ES-I3 (cell line): ENCODE measurements at regions not wholly inside any gene's neighbourhood (a gene's known extent, or its start where the extent isn't known, plus 50 kb on each side); places are given as distances from the start of the nearest gene placed in this dataset.
"Not testable (repeated sequence)": the region's sequence is repeated elsewhere in the genome, so short reads cannot be mapped to it uniquely, and the experiment has no call there.

ENCODE experiments used
- H3K36me3 ChIP-seq: 2 replicates; pipeline ENCODE4 v1.6.1; 2013; ENCODE audit warnings: mild to moderate bottlenecking, low read length, control low read depth, moderate library complexity; ENCODE audit not compliant: insufficient read depth
- H3K4me1 ChIP-seq: 2 replicates; pipeline ENCODE4 v1.6.1; 2013; ENCODE audit warnings: mild to moderate bottlenecking, control low read depth, low read length; ENCODE audit not compliant: insufficient read depth
- H3K9ac ChIP-seq: 2 replicates; pipeline ENCODE4 v1.6.1; 2013; ENCODE audit warnings: low read depth, mild to moderate bottlenecking, low read length, moderate library complexity
- H3K9me3 ChIP-seq: 2 replicates; pipeline ENCODE4 v1.6.1; 2013; ENCODE audit warnings: mild to moderate bottlenecking, low read length, moderate library complexity; ENCODE audit not compliant: control insufficient read depth, insufficient read depth

DNA sequence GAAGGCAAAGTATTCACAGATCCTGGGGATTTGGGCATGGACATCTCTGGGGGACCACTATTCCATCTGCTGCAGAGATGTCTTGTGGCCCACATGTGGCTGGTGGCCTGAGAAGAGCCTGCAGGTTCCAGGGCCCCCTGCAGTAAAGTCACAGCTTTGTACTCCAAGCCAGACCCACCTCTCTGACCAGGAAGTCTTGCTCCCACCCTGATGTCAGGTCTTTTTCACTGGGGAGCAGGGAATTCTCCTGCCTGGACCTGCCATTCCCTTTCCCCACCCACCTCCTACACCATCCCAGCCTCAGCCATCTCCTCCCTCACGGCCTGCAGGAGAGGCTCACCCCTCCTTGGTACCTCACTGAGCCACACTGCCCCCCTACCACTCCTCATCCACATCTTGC is 211.8 kb downstream of the SMAD2 start:
- Histone ChIP-seq H3K4me1 (no peaks in the 10 kb centered on the region), H3K9me3 (no peaks in the 10 kb centered on the region), H3K9ac (no peak overlapping the region), H3K36me3 (no peaks in the 10 kb centered on the region)

DNA sequence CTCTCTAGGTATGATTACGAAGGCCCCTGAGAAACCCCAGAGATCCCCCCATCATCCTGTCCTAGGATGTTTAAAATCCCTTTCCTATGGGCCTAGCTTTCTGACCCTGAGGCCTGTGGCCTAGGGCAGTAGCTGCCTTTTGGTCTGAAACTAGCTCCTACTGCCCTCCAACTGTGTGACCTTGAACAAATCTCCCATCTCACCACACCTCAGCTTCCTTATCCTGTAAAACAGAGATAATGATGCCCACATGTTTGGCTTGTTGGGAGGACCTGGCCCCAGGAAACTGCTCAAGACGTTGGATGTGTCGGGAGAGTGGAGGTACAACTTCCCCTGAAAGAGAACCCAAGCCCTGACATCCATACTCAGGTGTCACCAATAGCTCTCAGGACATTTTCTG is 213.2 kb downstream of the SMAD2 start:
- Histone ChIP-seq H3K9ac (no peak overlapping the region), H3K9me3 (no peaks in the 10 kb centered on the region), H3K4me1 (no peaks in the 10 kb centered on the region), H3K36me3 (no peaks in the 10 kb centered on the region)

DNA sequence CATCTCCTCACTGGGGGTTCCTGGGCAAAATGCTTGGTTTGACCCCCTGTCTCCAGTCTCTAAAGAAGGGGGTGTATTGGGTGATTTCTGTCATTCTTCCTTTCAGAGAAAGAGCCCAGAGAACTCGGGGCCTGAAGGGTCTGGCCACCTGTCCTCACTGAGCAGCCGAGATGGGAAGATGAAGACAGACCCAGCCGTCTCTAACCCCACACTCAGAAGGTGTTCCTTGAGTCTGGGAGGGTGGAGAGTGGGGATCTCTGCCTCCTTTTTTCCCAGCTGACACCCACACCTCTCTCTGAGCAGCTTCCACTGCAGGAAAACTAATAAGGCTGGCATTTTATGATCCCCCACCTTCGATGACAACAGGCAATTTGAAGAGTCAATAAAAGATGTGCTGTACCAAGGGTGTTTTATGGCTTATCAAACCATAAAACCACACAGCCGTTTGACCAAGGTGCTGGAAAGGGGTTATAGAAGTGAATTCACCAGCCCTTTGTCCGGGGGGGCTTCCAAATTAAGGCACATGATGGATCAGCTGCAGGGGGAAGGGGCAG is 213.8 kb downstream of the SMAD2 start:
- H3K4me1 ChIP-seq = no peaks in the 10 kb centered on the region
- H3K9ac ChIP-seq = no peak overlapping the region
- H3K9me3 ChIP-seq = no peaks in the 10 kb centered on the region
- no peaks in the 10 kb centered on the region for H3K36me3 ChIP-seq

DNA sequence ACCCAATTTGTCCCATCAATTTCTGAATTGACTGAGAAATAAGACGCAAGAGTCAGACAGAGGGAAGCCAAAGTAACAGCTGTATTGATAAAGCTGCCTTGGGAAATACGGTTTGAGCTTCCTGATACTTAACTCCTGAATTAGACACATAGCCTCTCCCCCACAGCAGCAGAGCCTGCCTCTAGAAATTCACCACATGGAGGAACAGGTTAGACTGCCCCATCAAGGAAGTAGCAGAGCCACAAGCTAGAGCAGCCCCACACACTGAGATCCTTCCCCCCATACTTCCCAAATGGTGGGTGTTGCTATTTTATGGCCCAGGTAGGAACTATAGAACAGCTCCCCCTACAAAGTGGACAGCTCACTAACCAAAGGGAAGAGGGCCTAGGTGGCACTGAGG is 220.0 kb downstream of the SMAD2 start:
- H3K4me1 ChIP-seq = no peaks in the 10 kb centered on the region
- H3K36me3 ChIP-seq = no peaks in the 10 kb centered on the region
- H3K9me3 ChIP-seq = no peaks in the 10 kb centered on the region
- no peak overlapping the region for H3K9ac ChIP-seq

DNA sequence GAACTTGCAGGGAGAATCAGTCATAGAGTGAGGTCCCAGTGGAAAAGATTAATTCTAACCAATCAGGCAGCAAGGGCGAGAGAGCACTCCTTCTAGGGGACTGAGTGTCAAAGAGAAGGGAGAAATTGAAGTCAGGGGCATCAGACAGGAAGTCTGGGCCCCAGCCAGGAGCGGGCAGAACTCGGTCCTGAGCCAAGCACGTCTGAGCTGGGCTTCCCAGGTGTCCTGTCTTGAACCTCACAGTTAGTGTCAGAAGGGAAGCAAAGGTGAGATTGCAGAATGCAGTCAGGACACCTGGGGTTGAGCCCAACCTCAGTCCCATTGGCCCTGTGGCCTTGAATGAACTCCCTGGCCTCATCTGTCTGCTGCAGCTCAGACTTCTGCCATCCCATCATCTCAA is 220.9 kb downstream of the SMAD2 start:
- Histone ChIP-seq H3K36me3 (no peaks in the 10 kb centered on the region), H3K9me3 (no peaks in the 10 kb centered on the region), H3K4me1 (no peaks in the 10 kb centered on the region), H3K9ac (no peak overlapping the region)

DNA sequence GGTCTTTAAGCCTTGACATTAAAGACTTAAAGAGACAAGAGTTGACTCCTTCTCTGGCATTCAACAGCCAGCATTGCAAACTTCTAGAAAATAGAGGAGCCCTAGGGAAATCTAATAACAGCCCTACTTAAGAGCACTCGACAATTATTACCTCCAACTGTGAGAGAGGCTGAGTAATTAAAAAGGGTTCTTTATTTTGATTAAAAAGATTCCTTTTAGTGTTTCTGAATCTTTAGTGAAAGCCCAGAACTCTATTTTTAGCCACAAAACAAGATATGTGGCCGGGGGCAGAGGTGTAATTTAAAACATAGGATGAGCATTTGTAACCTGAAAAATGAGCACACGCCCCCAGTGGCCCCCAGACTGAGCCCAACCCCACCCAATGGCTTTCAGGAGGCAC is 222.3 kb downstream of the SMAD2 start:
- no peaks in the 10 kb centered on the region for H3K4me1 ChIP-seq
- no peaks in the 10 kb centered on the region for H3K9me3 ChIP-seq
- no peak overlapping the region for H3K9ac ChIP-seq
- no peaks in the 10 kb centered on the region for H3K36me3 ChIP-seq

DNA sequence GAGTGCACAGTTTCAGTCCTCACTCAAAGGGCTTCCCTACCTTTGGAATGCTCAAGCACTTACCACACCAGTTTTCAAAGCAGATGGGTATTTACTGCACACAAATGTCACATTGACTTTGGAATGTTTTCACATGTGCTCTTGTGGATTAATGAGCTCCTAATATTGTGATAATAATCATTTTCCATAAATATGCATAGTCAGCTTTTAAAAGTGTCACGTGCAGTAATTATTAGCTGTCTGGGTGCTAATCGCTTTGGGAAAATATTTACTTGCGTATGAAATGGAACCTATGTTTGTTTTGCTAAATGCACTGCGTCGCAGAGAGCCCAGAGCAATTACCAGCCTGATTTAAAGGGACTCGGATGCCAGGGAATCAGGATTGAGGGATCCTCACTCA is 229.3 kb downstream of the SMAD2 start:
- Histone ChIP-seq H3K9ac (no peak overlapping the region), H3K36me3 (no peaks in the 10 kb centered on the region), H3K9me3 (no peaks in the 10 kb centered on the region)

DNA sequence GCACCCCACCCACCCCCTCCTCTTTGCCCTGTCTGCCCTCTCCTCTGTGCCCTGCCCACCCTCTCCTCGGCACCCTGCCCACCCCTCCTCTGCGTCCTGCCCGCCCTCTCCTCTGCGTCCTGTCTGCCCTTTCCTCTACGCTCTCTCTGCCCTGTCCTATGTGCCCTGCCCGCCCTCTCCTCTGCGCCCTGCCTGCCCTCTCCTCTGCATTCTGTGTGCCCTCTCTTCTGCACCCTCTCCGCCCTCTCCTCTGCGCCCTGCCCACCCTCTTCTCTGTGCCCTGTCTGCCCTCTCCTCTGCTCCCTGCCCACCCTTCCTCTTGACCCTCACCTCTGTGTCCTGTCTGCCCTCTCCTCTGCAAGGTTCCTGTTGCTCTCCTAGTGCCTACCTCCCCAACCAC is 233.6 kb downstream of the SMAD2 start:
- Histone ChIP-seq H3K4me1 (no peaks in the 10 kb centered on the region), H3K9ac (no peak overlapping the region), H3K9me3 (no peaks in the 10 kb centered on the region), H3K36me3 (no peaks in the 10 kb centered on the region)

More for the DNA sequence above, 229.3 kb downstream of the SMAD2 start:
- no peaks in the 10 kb centered on the region for H3K4me1 ChIP-seq

DNA sequence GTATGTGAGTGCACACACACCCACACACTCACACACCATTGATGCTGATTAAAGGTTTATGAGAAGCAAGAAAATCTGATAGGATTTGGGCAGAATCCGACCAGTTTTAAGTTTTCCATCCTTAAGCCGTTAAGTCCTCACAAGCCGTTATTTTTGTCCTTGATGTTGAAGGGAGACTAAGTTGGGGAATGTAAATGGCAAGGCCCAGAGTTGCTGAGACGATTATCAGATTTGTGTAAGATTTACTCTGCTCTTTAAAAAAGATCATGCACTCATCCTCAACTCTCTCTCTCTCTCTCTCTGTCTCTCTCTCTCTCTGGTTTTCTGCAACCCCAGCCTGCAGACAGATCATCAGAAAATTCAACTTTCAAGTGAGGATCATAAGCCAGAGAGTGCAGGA is 238.8 kb downstream of the SMAD2 start:
- H3K9ac ChIP-seq = no peak overlapping the region
- no peaks in the 10 kb centered on the region for H3K36me3 ChIP-seq
- H3K9me3 ChIP-seq = no peaks in the 10 kb centered on the region
- peaks cover 14% of the 10 kb centered on the region for H3K4me1 ChIP-seq

DNA sequence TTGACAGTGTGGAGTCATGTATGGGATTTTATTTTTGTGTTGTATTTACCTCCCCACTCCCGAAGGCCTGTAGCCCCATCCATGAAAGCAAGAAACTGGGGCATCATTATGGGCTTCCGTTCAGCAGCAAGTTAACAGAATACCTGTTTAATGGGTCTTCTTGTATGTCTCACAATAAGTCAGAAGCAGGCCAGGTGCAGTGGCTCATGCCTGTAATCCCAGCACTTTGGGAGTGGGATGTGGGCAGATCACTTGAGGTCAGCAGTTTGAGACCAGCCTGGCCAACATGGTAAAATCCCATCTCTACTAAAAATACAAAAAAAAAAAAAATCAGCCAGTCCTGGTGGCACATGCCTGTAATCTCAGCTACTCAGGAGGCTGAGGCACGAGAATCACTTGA is 239.7 kb downstream of the SMAD2 start:
- not testable (repeated sequence) for H3K9me3 ChIP-seq, H3K36me3 ChIP-seq, H3K9ac ChIP-seq
- peaks cover 14% of the 10 kb centered on the region for H3K4me1 ChIP-seq

DNA sequence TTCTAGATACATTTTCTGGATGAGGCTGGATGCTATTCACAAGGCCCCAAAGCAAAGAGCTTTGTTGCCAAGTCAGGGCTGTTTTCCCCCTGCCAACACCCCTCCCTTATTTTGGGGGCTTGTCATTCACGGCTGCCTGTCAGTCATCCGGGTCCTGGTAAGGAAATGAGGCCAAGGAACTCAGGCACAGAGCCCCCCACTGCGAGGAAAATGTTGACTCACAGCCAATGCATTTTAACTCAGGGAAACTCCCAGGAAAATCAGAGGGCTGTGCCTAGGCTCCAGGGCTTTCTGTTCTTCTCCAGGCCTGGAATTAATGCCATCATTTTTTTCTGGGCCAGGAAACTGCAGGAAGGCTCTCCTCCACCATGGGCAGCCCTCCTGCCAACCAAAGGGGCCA is 241.1 kb downstream of the SMAD2 start:
- no peaks in the 10 kb centered on the region for H3K36me3 ChIP-seq
- peaks cover 14% of the 10 kb centered on the region for H3K4me1 ChIP-seq
- no peak overlapping the region for H3K9ac ChIP-seq
- no peaks in the 10 kb centered on the region for H3K9me3 ChIP-seq

DNA sequence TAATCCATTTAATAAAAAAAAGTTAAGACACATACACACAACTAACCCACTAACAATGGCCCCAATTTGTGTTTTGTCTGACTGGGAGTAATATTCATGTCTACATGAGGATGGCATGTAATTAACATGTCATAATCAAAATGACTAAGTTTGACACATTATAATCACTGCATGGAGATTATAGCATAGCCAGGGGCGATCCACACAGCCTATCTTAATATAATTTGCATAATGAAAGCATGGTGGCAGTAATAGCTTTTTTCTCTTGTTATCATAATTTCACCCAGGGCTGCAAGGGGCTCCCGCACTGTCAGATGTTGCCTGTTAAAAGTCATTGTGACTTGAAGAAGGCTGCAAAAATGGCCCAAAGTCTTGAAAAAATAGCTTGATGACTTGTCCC is 243.7 kb downstream of the SMAD2 start:
- Histone ChIP-seq H3K9ac (no peak overlapping the region), H3K36me3 (no peaks in the 10 kb centered on the region), H3K4me1 (peaks cover 14% of the 10 kb centered on the region), H3K9me3 (no peaks in the 10 kb centered on the region)

DNA sequence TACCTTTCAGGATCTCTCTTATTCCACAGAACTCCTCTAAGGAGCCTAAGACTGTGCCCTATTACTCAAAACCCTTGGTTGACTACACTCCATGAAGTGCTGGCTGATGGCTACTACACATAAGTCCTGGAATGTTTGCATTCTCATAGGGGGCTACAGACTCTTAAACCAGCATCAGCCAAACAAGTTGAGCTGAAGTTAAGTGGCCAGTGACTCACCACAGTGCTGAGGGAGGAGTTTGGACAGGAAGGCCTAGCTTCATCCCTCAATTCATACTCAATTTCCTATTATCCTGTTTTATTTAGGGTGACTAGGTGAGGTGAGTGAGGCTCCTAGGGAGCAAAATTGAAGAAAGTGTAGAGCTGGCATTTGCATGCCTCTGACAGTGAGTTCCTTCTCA is 246.7 kb downstream of the SMAD2 start:
- Histone ChIP-seq H3K9me3 (no peaks in the 10 kb centered on the region), H3K9ac (no peak overlapping the region), H3K4me1 (peaks cover under 1% of the 10 kb centered on the region; the same call in 1 of the 2 replicates), H3K36me3 (no peaks in the 10 kb centered on the region)

DNA sequence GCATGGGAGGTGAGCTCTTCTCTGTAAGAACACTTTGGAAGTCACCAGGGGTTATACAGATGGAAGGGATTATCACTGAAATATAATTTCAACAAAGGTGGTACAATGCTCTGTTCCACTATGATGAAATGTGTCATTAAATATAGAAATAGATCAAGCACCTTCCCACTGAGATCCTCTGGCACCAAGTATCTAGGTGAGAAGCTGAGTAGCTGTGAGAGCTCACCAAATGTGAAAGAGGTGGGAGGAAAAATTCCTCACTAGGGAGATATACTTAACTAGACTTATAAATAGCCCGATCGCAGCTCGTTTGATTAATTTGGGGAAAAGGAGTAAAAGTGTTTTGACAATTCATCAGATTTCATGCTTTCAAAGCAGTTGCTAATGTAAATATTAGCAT is 247.6 kb downstream of the SMAD2 start:
- no peaks in the 10 kb centered on the region for H3K9me3 ChIP-seq
- no peaks in the 10 kb centered on the region for H3K4me1 ChIP-seq
- H3K9ac ChIP-seq = no peak overlapping the region
- H3K36me3 ChIP-seq = no peaks in the 10 kb centered on the region

DNA sequence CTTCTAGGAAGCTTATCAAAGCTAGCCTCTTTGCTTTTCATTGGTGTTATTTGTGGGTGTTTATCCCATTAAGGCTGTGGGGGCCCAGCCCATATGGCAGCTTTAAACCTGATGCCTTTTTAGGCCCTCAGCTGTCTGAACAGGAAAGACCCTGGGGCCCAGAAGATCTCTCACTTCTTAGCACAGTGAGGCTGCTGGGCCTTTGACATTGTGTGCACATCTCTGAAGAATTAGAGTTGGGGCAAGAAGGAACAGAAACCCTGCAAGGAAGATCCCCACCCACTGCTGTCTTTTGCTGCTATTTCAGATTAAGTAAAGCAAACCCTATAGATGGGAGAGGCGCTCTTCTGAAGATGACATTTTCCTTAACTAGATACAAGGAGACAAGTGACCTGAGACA is 250.0 kb downstream of the SMAD2 start:
- Histone ChIP-seq H3K9me3 (no peaks in the 10 kb centered on the region), H3K36me3 (no peaks in the 10 kb centered on the region), H3K4me1 (no peaks in the 10 kb centered on the region), H3K9ac (no peak overlapping the region)

DNA sequence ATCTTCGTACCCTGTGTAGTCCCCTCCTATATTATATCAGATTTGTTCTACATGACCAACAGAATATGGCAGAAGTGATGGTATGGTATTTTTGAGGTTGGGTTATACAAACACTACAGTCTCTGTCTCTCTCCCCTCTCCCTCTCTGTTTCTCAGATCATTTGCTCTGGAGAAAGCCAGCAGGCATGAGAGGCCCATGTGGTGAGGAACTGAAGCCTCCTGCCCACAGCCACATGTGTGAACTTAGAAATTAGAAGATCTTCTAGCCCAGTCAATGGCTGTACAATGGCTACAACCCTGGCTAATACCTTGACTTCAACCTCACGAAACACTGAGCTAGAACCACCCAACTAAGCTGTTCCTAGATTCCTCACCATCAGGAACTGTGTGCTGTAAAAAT is 250.6 kb downstream of the SMAD2 start:
- Histone ChIP-seq H3K9ac (no peak overlapping the region), H3K9me3 (no peaks in the 10 kb centered on the region), H3K36me3 (no peaks in the 10 kb centered on the region), H3K4me1 (no peaks in the 10 kb centered on the region)
